ENCODE measurements at regions not wholly inside any gene's neighbourhood (a gene's known extent, or its start where the extent isn't known, plus 50 kb on each side); places are given as distances from the start of the nearest gene placed in this dataset.

GRCh38 chr7:130893441-130893894 is 159.5 kb upstream of the KLF14 start:
- no peak overlapping the region for H2BK12ac ChIP-seq (ENCODE audit: low read length)
- H3K4ac ChIP-seq (ENCODE audit: low read depth, low read length): no peak overlapping the region
- no peak overlapping the region for H4K91ac ChIP-seq (ENCODE audit: low read depth, low read length)
- no peak overlapping the region for H2AFZ ChIP-seq (ENCODE audit: insufficient read depth, low read length, poor library complexity)
- no peak overlapping the region for H3K4me3 ChIP-seq (ENCODE audit: low read depth, low read length)
- no peak overlapping the region for H3K18ac ChIP-seq (ENCODE audit: low read length)
- H3K23ac ChIP-seq (ENCODE audit: low read length): no peak overlapping the region
- no peak overlapping the region for H2BK120ac ChIP-seq (ENCODE audit: insufficient read depth, low read length, poor library complexity)
- H3K79me2 ChIP-seq (ENCODE audit: control insufficient read depth, insufficient read depth, low read length, poor library complexity): no peaks in the 10 kb centered on the region
- H3K27ac ChIP-seq (ENCODE audit: low read depth, low read length): no peak overlapping the region
- no peak overlapping the region for H3K9ac ChIP-seq (ENCODE audit: low read length)
- no peak overlapping the region for H3K14ac ChIP-seq (ENCODE audit: low read length)
- H3K9me3 ChIP-seq (ENCODE audit: insufficient read depth, low read depth, low read length): no peaks in the 10 kb centered on the region
- H3K79me1 ChIP-seq (ENCODE audit: low read length): peaks cover 11% of the 10 kb centered on the region
- H3K4me2 ChIP-seq (ENCODE audit: low read length): no peak overlapping the region
- no peak overlapping the region for H4K12ac ChIP-seq (ENCODE audit: low read depth, low read length)
- no CpG with 5 or more reads among the region's 7 CpGs for whole genome bisulfite sequencing (ENCODE audit: extremely low coverage, insufficient coverage, insufficient read length)
- peak in 1 of 2 donors; percentile 70 for DNase-seq
- H2BK5ac ChIP-seq (ENCODE audit: low read depth, low read length, poor library complexity): no peak overlapping the region
- H3K4me1 ChIP-seq (ENCODE audit: control insufficient read depth in 1 of 2, insufficient read depth in 2 of 2, low read length in 2 of 2): peaks cover 5 to 9% of the 10 kb centered on the region in 2 experiments
- no peak overlapping the region for H4K8ac ChIP-seq (ENCODE audit: low read depth, low read length)
- H3K27me3 ChIP-seq (ENCODE audit: insufficient read depth, low read length): no peaks in the 10 kb centered on the region
- no peaks in the 10 kb centered on the region for H3K36me3 ChIP-seq (ENCODE audit: control insufficient read depth in 1 of 2, insufficient read depth in 2 of 2, low read length in 2 of 2)
- H2AK5ac ChIP-seq (ENCODE audit: low read length): no peak overlapping the region

- H4K91ac ChIP-seq (ENCODE audit: low read depth, low read length): no peak overlapping the region
- H3K27me3 ChIP-seq (ENCODE audit: insufficient read depth, low read length): no peaks in the 10 kb centered on the region
- H2BK12ac ChIP-seq (ENCODE audit: low read length): no peak overlapping the region
- peaks cover 8% of the 10 kb centered on the region for H3K79me1 ChIP-seq (ENCODE audit: low read length)
- H3K18ac ChIP-seq (ENCODE audit: low read length): no peak overlapping the region
- no peak overlapping the region for H2BK5ac ChIP-seq (ENCODE audit: low read depth, low read length, poor library complexity)
- peak in 1 of 2 donors; percentile 49 for DNase-seq
- H3K14ac ChIP-seq (ENCODE audit: low read length): no peak overlapping the region
- H2AK5ac ChIP-seq (ENCODE audit: low read length): peak overlapping the region; percentile 40
- H3K79me2 ChIP-seq (ENCODE audit: control insufficient read depth, insufficient read depth, low read length, poor library complexity): no peaks in the 10 kb centered on the region
- H2BK120ac ChIP-seq (ENCODE audit: insufficient read depth, low read length, poor library complexity): no peak overlapping the region
- no peak overlapping the region for H3K4me3 ChIP-seq (ENCODE audit: low read depth, low read length)
- no peak overlapping the region for H3K9ac ChIP-seq (ENCODE audit: low read length)
- no peak overlapping the region for H3K23ac ChIP-seq (ENCODE audit: low read length)
- H3K27ac ChIP-seq (ENCODE audit: low read depth, low read length): no peak overlapping the region
- H3K9me3 ChIP-seq (ENCODE audit: insufficient read depth, low read depth, low read length): no peaks in the 10 kb centered on the region
- H3K4ac ChIP-seq (ENCODE audit: low read depth, low read length): no peak overlapping the region
- no peak overlapping the region for H3K4me2 ChIP-seq (ENCODE audit: low read length)
- peaks cover 2 to 6% of the 10 kb centered on the region in 2 experiments for H3K4me1 ChIP-seq (ENCODE audit: control insufficient read depth in 1 of 2, insufficient read depth in 2 of 2, low read length in 2 of 2)
- H4K12ac ChIP-seq (ENCODE audit: low read depth, low read length): no peak overlapping the region
- H2AFZ ChIP-seq (ENCODE audit: insufficient read depth, low read length, poor library complexity): no peak overlapping the region
- no peaks in the 10 kb centered on the region for H3K36me3 ChIP-seq (ENCODE audit: control insufficient read depth in 1 of 2, insufficient read depth in 2 of 2, low read length in 2 of 2)
- H4K8ac ChIP-seq (ENCODE audit: low read depth, low read length): no peak overlapping the region
- WGBS (ENCODE audit: extremely low coverage, insufficient coverage, insufficient read length): no CpG with 5 or more reads among the region's 14 CpGs
These were observed 160.3 kb upstream of the KLF14 start for GRCh38 chr7:130894146-130894908.

- no peaks in the 10 kb centered on the region for H3K27me3 ChIP-seq (ENCODE audit: insufficient read depth, low read length)
- H3K14ac ChIP-seq (ENCODE audit: low read length): no peak overlapping the region
- H4K8ac ChIP-seq (ENCODE audit: low read depth, low read length): no peak overlapping the region
- H3K4me2 ChIP-seq (ENCODE audit: low read length): no peak overlapping the region
- no peak overlapping the region for H3K18ac ChIP-seq (ENCODE audit: low read length)
- H3K4ac ChIP-seq (ENCODE audit: low read depth, low read length): no peak overlapping the region
- H3K9me3 ChIP-seq (ENCODE audit: insufficient read depth, low read depth, low read length): no peaks in the 10 kb centered on the region
- no peak overlapping the region for H4K12ac ChIP-seq (ENCODE audit: low read depth, low read length)
- no peak overlapping the region for H2BK12ac ChIP-seq (ENCODE audit: low read length)
- H2AK5ac ChIP-seq (ENCODE audit: low read length): no peak overlapping the region
- no peak overlapping the region for H2BK120ac ChIP-seq (ENCODE audit: insufficient read depth, low read length, poor library complexity)
- H3K4me1 ChIP-seq (ENCODE audit: control insufficient read depth in 1 of 2, insufficient read depth in 2 of 2, low read length in 2 of 2): peaks cover 2 to 6% of the 10 kb centered on the region in 2 experiments
- no peak overlapping the region for H2BK5ac ChIP-seq (ENCODE audit: low read depth, low read length, poor library complexity)
- no peak for DNase-seq
- peaks cover 8% of the 10 kb centered on the region for H3K79me1 ChIP-seq (ENCODE audit: low read length)
- no peak overlapping the region for H3K23ac ChIP-seq (ENCODE audit: low read length)
- no peak overlapping the region for H3K27ac ChIP-seq (ENCODE audit: low read depth, low read length)
- no peaks in the 10 kb centered on the region for H3K79me2 ChIP-seq (ENCODE audit: control insufficient read depth, insufficient read depth, low read length, poor library complexity)
- WGBS (ENCODE audit: extremely low coverage, insufficient coverage, insufficient read length): no CpG with 5 or more reads among the region's 20 CpGs
- no peak overlapping the region for H2AFZ ChIP-seq (ENCODE audit: insufficient read depth, low read length, poor library complexity)
- H3K9ac ChIP-seq (ENCODE audit: low read length): peak overlapping the region; percentile 11
- no peak overlapping the region for H4K91ac ChIP-seq (ENCODE audit: low read depth, low read length)
- no peaks in the 10 kb centered on the region for H3K36me3 ChIP-seq (ENCODE audit: control insufficient read depth in 1 of 2, insufficient read depth in 2 of 2, low read length in 2 of 2)
- H3K4me3 ChIP-seq (ENCODE audit: low read depth, low read length): no peak overlapping the region
These were observed 161.1 kb upstream of the KLF14 start for GRCh38 chr7:130894909-130895750.

GRCh38 chr7:130896051-130896881 is 162.3 kb upstream of the KLF14 start:
- no CpG with 5 or more reads among the region's 13 CpGs for WGBS (ENCODE audit: extremely low coverage, insufficient coverage, insufficient read length)
- H2BK120ac ChIP-seq (ENCODE audit: insufficient read depth, low read length, poor library complexity): no peak overlapping the region
- no peak overlapping the region for H3K23ac ChIP-seq (ENCODE audit: low read length)
- peak overlapping the region; percentile 24 for H4K8ac ChIP-seq (ENCODE audit: low read depth, low read length)
- H3K9me3 ChIP-seq (ENCODE audit: insufficient read depth, low read depth, low read length): no peaks in the 10 kb centered on the region
- H3K36me3 ChIP-seq (ENCODE audit: control insufficient read depth in 1 of 2, insufficient read depth in 2 of 2, low read length in 2 of 2): no peaks in the 10 kb centered on the region
- H2BK5ac ChIP-seq (ENCODE audit: low read depth, low read length, poor library complexity): no peak overlapping the region
- H3K79me2 ChIP-seq (ENCODE audit: control insufficient read depth, insufficient read depth, low read length, poor library complexity): no peaks in the 10 kb centered on the region
- H3K4me1 ChIP-seq (ENCODE audit: control insufficient read depth in 1 of 2, insufficient read depth in 2 of 2, low read length in 2 of 2): peaks cover 2 to 4% of the 10 kb centered on the region in 2 experiments
- DNase-seq: peak in 1 of 2 donors; percentile 57
- peak overlapping the region; percentile 51 for H2BK12ac ChIP-seq (ENCODE audit: low read length)
- H3K4ac ChIP-seq (ENCODE audit: low read depth, low read length): no peak overlapping the region
- H3K4me3 ChIP-seq (ENCODE audit: low read depth, low read length): no peak overlapping the region
- H3K79me1 ChIP-seq (ENCODE audit: low read length): peaks cover 2% of the 10 kb centered on the region
- no peak overlapping the region for H3K27ac ChIP-seq (ENCODE audit: low read depth, low read length)
- no peak overlapping the region for H3K4me2 ChIP-seq (ENCODE audit: low read length)
- no peak overlapping the region for H3K14ac ChIP-seq (ENCODE audit: low read length)
- no peak overlapping the region for H3K9ac ChIP-seq (ENCODE audit: low read length)
- peak overlapping the region; percentile 33 for H2AK5ac ChIP-seq (ENCODE audit: low read length)
- H3K18ac ChIP-seq (ENCODE audit: low read length): no peak overlapping the region
- H4K91ac ChIP-seq (ENCODE audit: low read depth, low read length): no peak overlapping the region
- no peaks in the 10 kb centered on the region for H3K27me3 ChIP-seq (ENCODE audit: insufficient read depth, low read length)
- H4K12ac ChIP-seq (ENCODE audit: low read depth, low read length): no peak overlapping the region
- peak overlapping the region; percentile 18 for H2AFZ ChIP-seq (ENCODE audit: insufficient read depth, low read length, poor library complexity)

All from trophoblast cell (in vitro differentiated cells and primary cell).